Nephron progenitor cell (in vitro differentiated cells): ENCODE measurements at regions not wholly inside any gene's neighbourhood (a gene's known extent, or its start where the extent isn't known, plus 50 kb on each side); places are given as distances from the start of the nearest gene placed in this dataset.

Experiments used
- DNase-seq: peaks from one replicate; pipeline ENCODE4 v3.0.0; 2021
- H3K27ac Mint-ChIP-seq: 2 replicates; pipeline ENCODE4 v1.8.0; 2021; ENCODE audit warnings: mild to moderate bottlenecking, moderate library complexity, mixed read lengths
- H3K27me3 Mint-ChIP-seq: 2 replicates; pipeline ENCODE4 v1.8.0; 2021; ENCODE audit warnings: mild to moderate bottlenecking, low read depth, mixed read lengths; ENCODE audit not compliant: poor library complexity
- H3K36me3 Mint-ChIP-seq: 2 replicates; pipeline ENCODE4 v1.8.0; 2021; ENCODE audit warnings: low read depth, mixed read lengths
- H3K4me1 Mint-ChIP-seq: 2 replicates; pipeline ENCODE4 v1.8.0; 2021; ENCODE audit warnings: mixed read lengths
- H3K4me3 Mint-ChIP-seq: 2 replicates; pipeline ENCODE4 v1.8.0; 2021; ENCODE audit warnings: mild to moderate bottlenecking, moderate library complexity, mixed read lengths
- H3K9me3 Mint-ChIP-seq: 2 replicates; pipeline ENCODE4 v1.8.0; 2021; ENCODE audit warnings: mild to moderate bottlenecking, moderate library complexity, mixed read lengths
- TF ChIP-seq, protein P1 (sequence below): fragments of 200-600 bp; sonication (generic); IDR thresholded peaks from 2 replicates; pipeline ENCODE4 v1.5.0; 2021; ENCODE audit warnings: antibody characterized with exemption

DNA sequence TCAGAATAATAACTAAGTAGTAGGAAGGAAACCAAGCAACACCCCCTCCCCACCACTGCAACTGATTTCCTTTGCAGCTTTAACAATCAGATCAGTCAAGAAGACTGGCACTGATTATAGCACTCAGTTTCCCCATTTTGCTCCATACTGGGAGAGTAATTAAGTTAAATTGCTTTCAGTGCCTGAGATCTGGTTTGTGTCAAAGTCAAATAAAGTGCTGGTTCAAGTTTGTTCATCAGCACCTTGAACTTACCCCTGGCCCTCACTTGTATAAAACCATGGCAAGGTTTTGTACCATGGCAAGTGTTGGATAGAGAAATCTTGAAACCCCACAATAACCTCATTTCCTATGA is 290.2 kb upstream of the SEMA6A start:
- no peaks in the 10 kb centered on the region for H3K27me3 Mint-ChIP-seq
- peak overlapping the region; percentile 91 for H3K27ac Mint-ChIP-seq
- no peaks in the 10 kb centered on the region for H3K36me3 Mint-ChIP-seq

DNA sequence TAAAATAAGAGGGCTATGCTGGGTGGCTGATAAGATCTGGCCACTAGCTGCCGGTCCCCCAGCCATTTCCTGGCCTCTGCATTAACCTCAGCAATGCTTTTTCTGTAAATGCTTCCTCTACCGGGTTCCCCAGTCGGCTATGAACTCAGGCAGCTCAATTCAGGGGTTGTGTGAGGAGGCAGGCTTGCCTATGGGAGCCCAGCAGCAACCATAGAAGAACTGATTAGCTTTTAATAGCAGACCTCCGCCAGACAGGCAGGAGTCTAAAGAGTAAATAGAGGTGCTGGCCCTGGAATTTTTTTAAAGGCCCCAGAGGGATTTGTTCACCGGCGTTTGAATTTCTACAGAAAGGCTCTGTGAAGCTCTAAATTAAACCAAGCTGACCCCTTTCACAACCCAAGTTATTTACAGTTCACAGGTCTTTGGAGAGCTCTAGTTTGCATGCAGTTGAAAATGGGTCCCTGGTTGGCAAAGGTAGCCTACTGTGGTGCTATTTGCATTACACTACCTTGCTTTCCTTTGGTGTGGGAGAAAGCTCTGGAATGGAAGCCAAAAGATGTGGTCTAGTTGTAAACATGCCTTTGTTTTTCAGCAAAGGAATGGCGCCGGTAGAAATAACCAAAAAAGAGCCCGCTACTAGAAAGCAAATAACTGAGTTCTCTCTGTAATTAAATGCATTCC is 289.7 kb upstream of the SEMA6A start:
- DNase-seq: peak; percentile 31
- Mint-ChIP-seq H3K27me3 (no peaks in the 10 kb centered on the region), H3K4me1 (peaks cover 54% of the 10 kb centered on the region), H3K36me3 (no peaks in the 10 kb centered on the region), H3K9me3 (peaks cover 4% of the 10 kb centered on the region), H3K27ac (peak overlapping the region; percentile 91), H3K4me3 (peak overlapping the region; percentile 43)
- TF ChIP-seq, protein P1, sequence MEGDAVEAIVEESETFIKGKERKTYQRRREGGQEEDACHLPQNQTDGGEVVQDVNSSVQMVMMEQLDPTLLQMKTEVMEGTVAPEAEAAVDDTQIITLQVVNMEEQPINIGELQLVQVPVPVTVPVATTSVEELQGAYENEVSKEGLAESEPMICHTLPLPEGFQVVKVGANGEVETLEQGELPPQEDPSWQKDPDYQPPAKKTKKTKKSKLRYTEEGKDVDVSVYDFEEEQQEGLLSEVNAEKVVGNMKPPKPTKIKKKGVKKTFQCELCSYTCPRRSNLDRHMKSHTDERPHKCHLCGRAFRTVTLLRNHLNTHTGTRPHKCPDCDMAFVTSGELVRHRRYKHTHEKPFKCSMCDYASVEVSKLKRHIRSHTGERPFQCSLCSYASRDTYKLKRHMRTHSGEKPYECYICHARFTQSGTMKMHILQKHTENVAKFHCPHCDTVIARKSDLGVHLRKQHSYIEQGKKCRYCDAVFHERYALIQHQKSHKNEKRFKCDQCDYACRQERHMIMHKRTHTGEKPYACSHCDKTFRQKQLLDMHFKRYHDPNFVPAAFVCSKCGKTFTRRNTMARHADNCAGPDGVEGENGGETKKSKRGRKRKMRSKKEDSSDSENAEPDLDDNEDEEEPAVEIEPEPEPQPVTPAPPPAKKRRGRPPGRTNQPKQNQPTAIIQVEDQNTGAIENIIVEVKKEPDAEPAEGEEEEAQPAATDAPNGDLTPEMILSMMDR: no peak

More for the DNA sequence above, 290.2 kb upstream of the SEMA6A start:
- no peak for DNase-seq
- H3K4me3 Mint-ChIP-seq: no peak overlapping the region
- H3K4me1 Mint-ChIP-seq: peaks cover 52% of the 10 kb centered on the region
- peaks cover 7% of the 10 kb centered on the region for H3K9me3 Mint-ChIP-seq
- TF ChIP-seq, protein P1: no peak

DNA sequence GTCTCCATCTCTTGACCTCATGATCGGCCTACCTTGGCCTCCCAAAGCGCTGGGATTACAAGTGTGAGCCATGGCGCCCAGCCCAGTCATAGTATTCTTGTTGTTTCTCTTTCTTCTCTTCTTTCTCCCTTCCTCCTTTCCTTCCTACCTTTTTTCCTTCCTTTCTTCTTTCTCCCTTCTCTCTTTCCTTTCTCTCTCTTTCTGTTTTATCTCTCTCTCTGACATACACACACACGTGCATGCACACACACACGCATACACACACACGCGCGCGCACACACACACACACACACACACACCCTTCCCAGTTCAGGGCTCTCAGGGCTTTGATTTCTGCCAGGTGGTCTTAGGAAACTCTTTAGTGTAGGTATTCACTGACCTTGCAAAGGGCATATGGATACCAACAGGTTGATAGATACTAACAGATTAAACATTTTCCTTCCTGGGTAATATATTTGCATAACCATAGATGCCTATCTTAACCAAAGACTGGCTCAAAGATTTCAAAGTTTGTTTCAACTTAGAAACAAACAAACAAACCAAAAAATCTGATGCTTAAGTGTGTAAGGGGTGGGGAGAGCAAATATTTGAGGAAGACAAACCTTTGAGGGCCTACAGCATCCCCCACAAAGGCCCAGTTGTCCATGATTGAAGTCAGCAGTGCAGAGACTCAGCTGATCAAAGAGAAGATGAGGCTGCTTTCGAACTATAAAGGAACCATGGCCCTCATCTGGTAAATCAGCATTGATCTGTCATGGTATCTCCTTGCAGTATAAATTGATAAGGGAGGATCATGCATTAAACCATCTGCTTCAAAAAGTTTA is 288.2 kb upstream of the SEMA6A start:
- Mint-ChIP-seq H3K27ac (peak overlapping the region; percentile 39), H3K9me3 (no peaks in the 10 kb centered on the region), H3K36me3 (no peaks in the 10 kb centered on the region), H3K4me3 (no peak overlapping the region), H3K27me3 (no peaks in the 10 kb centered on the region), H3K4me1 (peaks cover 65% of the 10 kb centered on the region)
- no peak for DNase-seq
- TF ChIP-seq, protein P1: no peak

DNA sequence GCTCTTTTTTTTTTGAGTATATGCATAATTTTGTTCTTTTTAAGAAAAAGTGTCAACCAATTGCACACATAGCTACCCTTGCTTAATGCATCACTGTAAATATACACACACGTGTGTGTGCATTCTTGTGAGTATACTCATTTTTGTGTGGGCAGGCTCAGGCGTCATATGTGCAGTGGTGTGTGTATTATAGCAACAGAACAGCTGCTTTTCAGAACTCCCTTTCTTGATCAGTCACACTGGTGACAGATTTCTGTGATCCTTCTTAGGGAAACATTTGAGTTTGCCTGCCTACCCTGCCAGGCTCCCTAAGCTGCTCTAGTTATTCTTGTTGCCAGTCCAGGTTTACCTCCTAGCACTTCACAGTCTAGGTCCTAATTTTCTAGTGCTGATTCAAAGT is 287.0 kb upstream of the SEMA6A start:
- DNase-seq: no peak
- Mint-ChIP-seq H3K36me3 (no peaks in the 10 kb centered on the region), H3K27ac (no peak overlapping the region), H3K9me3 (no peaks in the 10 kb centered on the region), H3K4me1 (peaks cover 65% of the 10 kb centered on the region), H3K4me3 (no peak overlapping the region), H3K27me3 (no peaks in the 10 kb centered on the region)
- TF ChIP-seq, protein P1: no peak

DNA sequence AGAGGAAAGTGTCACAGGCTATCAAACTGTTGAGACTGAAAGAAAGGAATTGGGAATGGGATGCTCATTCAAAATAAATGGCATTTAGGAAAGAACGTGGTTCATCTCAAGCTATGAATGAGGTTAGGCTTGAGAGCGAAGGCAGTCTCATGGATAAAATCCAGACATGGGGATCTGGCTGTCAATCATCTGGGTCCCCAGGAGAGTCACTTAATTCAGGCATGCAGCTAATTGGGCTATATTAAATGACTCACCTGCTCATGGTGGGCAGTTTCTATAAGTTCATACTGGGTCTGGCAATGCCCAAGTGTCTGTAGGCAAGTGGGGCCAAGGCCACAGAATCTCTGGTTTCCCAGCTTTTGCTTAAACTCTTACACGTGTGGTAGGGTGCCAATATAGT is 286.5 kb upstream of the SEMA6A start:
- no peak overlapping the region for H3K4me3 Mint-ChIP-seq
- TF ChIP-seq, protein P1: no peak
- peaks cover 64% of the 10 kb centered on the region for H3K4me1 Mint-ChIP-seq
- DNase-seq: no peak
- H3K9me3 Mint-ChIP-seq: no peaks in the 10 kb centered on the region
- H3K36me3 Mint-ChIP-seq: no peaks in the 10 kb centered on the region
- no peaks in the 10 kb centered on the region for H3K27me3 Mint-ChIP-seq
- no peak overlapping the region for H3K27ac Mint-ChIP-seq
